HG03060 (cell line): ENCODE measurements at regions not wholly inside any gene's neighbourhood (a gene's known extent, or its start where the extent isn't known, plus 50 kb on each side); places are given as distances from the start of the nearest gene placed in this dataset.

ENCODE experiments used
- ATAC-seq: cut with Tn5 transposase; IDR thresholded peaks from one replicate; pipeline ENCODE4 v1.9.1; 2021; ENCODE audit warnings: low read depth, moderate number of reproducible peaks; ENCODE audit not compliant: unreplicated experiment

GRCh38 chr20:19073584-19074218, 138.7 kb upstream of the SLC24A3 start:
- ATAC-seq, result no peak

GRCh38 chr20:19074356-19074755, 138.1 kb upstream of the SLC24A3 start:
- ATAC-seq, result no peak

- no peak for ATAC-seq
These were observed 137.5 kb upstream of the SLC24A3 start for GRCh38 chr20:19074828-19075516.

- no peak for ATAC-seq
These were observed 134.8 kb upstream of the SLC24A3 start for GRCh38 chr20:19077370-19078220.

GRCh38 chr20:19078448-19079373, 133.7 kb upstream of the SLC24A3 start:
- ATAC-seq, result no peak

- ATAC-seq, result no peak
These were observed 132.7 kb upstream of the SLC24A3 start for GRCh38 chr20:19079536-19080299.

GRCh38 chr20:19081937-19082336, 130.5 kb upstream of the SLC24A3 start:
- no peak for ATAC-seq

- no peak for ATAC-seq
These were observed 129.3 kb upstream of the SLC24A3 start for GRCh38 chr20:19083136-19083621.

GRCh38 chr20:19090332-19090731, 122.1 kb upstream of the SLC24A3 start:
- no peak for ATAC-seq

- ATAC-seq, result no peak
These were observed 117.4 kb upstream of the SLC24A3 start for GRCh38 chr20:19094959-19095541.

GRCh38 chr20:19095762-19096161, 116.7 kb upstream of the SLC24A3 start:
- ATAC-seq, result no peak

- no peak for ATAC-seq
These were observed 115.6 kb upstream of the SLC24A3 start for GRCh38 chr20:19096843-19097242.

GRCh38 chr20:19098117-19098516, 114.3 kb upstream of the SLC24A3 start:
- ATAC-seq, result no peak

- no peak for ATAC-seq
These were observed 113.5 kb upstream of the SLC24A3 start for GRCh38 chr20:19098806-19099578.

- ATAC-seq, result no peak
These were observed 112.6 kb upstream of the SLC24A3 start for GRCh38 chr20:19099596-19100545.

GRCh38 chr20:19100975-19101374, 111.5 kb upstream of the SLC24A3 start:
- ATAC-seq, result no peak

- no peak for ATAC-seq
These were observed 108.3 kb upstream of the SLC24A3 start for GRCh38 chr20:19104186-19104585.
